ENCODE measurements at regions not wholly inside any gene's neighbourhood (a gene's known extent, or its start where the extent isn't known, plus 50 kb on each side); places are given as distances from the start of the nearest gene placed in this dataset.

DNA sequence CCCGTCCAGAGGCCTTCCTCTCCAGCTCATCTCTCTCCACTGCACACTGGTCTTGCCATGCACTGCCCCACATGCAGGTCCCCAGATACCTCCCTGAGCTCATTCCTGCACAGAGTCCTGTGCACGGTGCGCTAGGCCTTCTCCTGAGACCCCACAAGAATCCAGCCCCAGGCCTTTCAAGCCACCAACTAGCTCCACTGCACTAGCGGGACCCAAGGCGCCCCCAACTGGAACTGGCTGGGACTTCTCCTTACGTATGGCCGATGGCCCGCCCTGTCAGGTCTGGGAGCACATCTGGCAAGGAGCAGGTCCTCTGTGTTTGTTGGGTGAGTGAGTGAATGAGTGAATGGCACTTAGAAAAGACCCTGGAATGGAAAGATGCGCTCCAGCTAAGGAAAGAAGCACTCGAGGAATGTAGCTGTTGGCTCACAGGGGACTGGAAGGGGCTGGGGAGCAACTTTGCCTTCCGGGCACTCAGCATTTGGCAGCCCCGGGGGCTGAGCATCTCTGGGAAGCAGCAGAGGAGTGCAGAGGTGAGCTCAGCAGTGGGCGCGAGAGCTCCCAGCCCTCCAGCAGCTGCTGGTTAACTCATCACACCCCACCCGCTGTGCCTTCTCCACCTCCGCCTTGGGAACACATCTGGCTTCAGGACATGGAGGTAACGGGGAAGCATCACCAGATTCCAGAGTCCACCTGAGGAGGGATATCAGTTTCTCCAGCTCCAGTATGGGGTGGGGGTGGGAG lies 223.1 kb downstream of the GLI2 start:
- DNase-seq (ENCODE audit: low spot score): no peak
- no peak for TF ChIP-seq CTCF (IDR thresholded peaks at IDR 0.05; ENCODE audit: extremely low read depth, missing control alignments)

GRCh38 chr2:120959426-120959825 lies 223.8 kb downstream of the GLI2 start:
- no peak for TF ChIP-seq CTCF (IDR thresholded peaks at IDR 0.05; ENCODE audit: extremely low read depth, missing control alignments)
- no peak for DNase-seq (ENCODE audit: low spot score)

DNA sequence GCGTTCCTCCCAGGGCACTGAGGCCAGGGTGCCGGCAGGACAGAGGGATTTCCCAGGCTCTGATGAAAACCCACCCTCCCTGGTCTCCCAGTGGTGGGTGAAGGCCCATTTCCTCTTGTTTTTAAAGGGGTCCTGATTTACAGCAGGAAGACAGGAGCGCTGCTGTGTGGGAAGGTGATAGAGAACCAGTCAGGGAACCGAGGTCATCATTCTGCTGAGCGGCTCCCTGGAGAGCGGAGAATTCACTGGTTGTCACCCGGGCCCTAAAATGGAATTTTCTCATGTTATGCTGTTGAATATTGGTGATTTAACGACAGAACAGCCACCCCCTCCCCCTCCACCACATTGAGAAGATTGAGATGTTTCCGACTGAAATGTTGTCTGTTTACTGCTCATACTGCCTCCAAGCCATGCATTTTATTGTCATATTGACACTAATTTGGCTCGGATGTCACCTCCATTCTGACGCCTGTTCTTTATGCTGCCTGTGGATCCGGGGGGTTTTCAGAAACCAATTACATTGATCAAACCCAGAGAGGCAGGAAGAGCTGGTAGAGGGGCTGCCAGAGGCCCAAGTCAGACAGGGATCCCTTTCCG lies 225.2 kb downstream of the GLI2 start:
- TF ChIP-seq CTCF (IDR thresholded peaks at IDR 0.05; ENCODE audit: extremely low read depth, missing control alignments): no peak
- DNase-seq (ENCODE audit: low spot score): no peak

DNA sequence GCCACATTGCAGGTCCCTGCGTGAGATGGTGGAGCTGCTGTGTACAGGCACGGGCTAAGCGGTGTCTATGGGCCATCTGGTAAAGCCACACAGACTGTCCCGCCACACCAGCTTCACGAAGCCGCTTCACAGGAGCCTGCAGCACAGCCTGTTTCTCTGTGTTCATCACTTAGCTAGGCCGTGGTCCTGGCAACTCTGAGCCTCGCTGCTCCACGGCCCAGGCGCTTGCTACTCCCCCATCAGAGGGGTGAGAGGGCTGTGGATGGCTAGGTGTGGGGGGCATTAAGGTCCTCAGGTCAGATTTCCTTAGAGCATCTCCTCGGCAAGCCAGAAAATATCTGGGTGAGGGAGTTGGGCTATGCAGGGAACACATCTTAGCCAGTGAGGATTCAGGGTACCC lies 225.7 kb downstream of the GLI2 start:
- DNase-seq (ENCODE audit: low spot score): no peak
- TF ChIP-seq CTCF (IDR thresholded peaks at IDR 0.05; ENCODE audit: extremely low read depth, missing control alignments): no peak

DNA sequence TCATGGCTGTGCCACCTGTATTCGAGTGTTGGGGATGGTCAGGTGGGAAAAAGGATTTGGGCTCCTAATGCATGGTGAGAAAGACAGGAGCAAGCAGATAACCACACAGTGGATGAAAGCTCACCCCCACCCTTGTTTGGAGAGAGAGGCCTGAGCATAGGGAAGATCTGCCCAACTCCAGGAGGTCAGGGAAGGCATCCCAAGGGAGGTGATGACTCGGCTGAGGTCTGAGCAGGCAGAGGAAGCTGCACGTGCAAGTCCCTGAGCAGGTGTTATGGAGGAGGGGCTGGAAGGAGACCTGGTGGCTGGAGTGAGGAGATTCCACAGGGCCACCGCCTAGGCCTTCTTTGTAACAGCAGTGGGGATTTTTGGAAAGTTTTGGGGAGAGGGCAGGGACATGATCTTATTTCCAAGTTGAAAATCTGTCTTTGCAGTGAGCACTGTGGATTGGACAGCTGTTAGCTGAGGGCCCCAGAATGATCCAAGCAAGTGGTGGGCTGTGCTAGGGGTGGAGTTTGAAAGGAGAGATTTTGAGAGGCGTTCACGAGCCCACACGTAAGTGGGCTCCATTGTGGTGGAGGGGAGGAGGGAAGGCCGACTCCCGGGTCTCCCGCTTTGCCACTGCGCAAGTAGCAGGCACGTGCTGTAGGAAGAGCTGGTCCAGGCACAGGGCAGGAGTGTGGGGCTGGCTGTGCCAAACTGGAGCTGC lies 228.5 kb downstream of the GLI2 start:
- no peak for TF ChIP-seq CTCF (IDR thresholded peaks at IDR 0.05; ENCODE audit: extremely low read depth, missing control alignments)
- DNase-seq (ENCODE audit: low spot score): no peak

DNA sequence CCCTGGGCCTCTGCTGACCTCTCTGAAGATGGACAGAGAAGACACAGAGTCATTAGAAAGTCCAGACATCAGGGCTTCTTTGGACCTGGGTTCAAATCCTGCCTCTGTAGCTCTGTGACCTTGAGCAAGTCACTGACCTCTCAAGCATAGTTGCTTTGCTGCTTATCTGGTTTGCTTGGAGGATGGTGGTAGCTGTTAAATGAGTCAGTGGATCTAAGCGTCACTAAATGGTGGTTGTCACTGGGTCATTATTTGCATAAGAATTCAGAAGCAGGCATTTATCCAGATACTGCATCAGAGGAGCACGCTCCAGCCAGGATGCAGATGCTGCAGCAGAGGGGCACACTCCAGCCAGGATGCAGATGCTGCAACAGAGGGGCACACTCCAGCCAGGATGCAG lies 229.2 kb downstream of the GLI2 start:
- no peak for DNase-seq (ENCODE audit: low spot score)
- TF ChIP-seq CTCF (IDR thresholded peaks at IDR 0.05; ENCODE audit: extremely low read depth, missing control alignments): no peak

Data from GM20000 (cell line).